IPS DF 6.9 (cell line): ENCODE measurements at regions not wholly inside any gene's neighbourhood (a gene's known extent, or its start where the extent isn't known, plus 50 kb on each side); places are given as distances from the start of the nearest gene placed in this dataset.

Source experiments
- DNase-seq: peaks from one replicate; pipeline ENCODE4 v3.0.0-alpha.2; 2013; ENCODE audit warnings: low read depth, low spot score
- H3K27ac ChIP-seq: one replicate; pipeline ENCODE4 v1.5.1; 2013; ENCODE audit warnings: low read length, control low read depth
- H3K27me3 ChIP-seq: 2 replicates; pipeline ENCODE4 v1.6.1; 2013; ENCODE audit warnings: mild to moderate bottlenecking, low read length; ENCODE audit not compliant: control insufficient read depth, insufficient read depth
- H3K36me3 ChIP-seq: 2 replicates; pipeline ENCODE4 v1.6.1; 2013; ENCODE audit warnings: low read length; ENCODE audit not compliant: control insufficient read depth, insufficient read depth
- H3K4me1 ChIP-seq: 2 replicates; pipeline ENCODE4 v1.6.1; 2013; ENCODE audit warnings: low read length; ENCODE audit not compliant: control insufficient read depth, insufficient read depth
- H3K4me3 ChIP-seq: 2 replicates; pipeline ENCODE4 v1.5.1; 2013; ENCODE audit warnings: mild to moderate bottlenecking, low read length
- H3K9me3 ChIP-seq: 2 replicates; pipeline ENCODE4 v1.6.1; 2013; ENCODE audit warnings: low read length, inconsistent platforms; ENCODE audit not compliant: control insufficient read depth, insufficient read depth
- WGBS: extraction: QIAGEN DNeasy Blood & Tissue Kit; methylation state at CpG from one replicate; pipeline ENCODE4 v1.1.7; 2013; ENCODE audit warnings: mixed read lengths, missing lambda C conversion rate; ENCODE audit not compliant: insufficient read length, insufficient coverage; 5-methylcytosine and 5-hydroxymethylcytosine counted together

- Histone ChIP-seq H3K9me3 (no peaks in the 10 kb centered on the region), H3K4me3 (no peak overlapping the region), H3K27me3 (no peaks in the 10 kb centered on the region), H3K36me3 (no peaks in the 10 kb centered on the region), H3K27ac (no peak overlapping the region), H3K4me1 (no peaks in the 10 kb centered on the region)
- no peak for DNase-seq
- no CpG with 5 or more reads among the region's 4 CpGs for WGBS
Observed at GRCh38 chr6:112697265-112697664, 350.1 kb downstream of the RFPL4B start.

- Histone ChIP-seq H3K4me1 (no peaks in the 10 kb centered on the region), H3K9me3 (no peaks in the 10 kb centered on the region), H3K4me3 (no peak overlapping the region), H3K27me3 (no peaks in the 10 kb centered on the region), H3K27ac (no peak overlapping the region), H3K36me3 (no peaks in the 10 kb centered on the region)
- WGBS, result 100% methylated on average over 1 of the region's 5 CpGs
- no peak for DNase-seq
Observed at GRCh38 chr6:112701201-112701600, 354.1 kb downstream of the RFPL4B start.

- Histone ChIP-seq H3K27me3 (no peaks in the 10 kb centered on the region), H3K36me3 (no peaks in the 10 kb centered on the region), H3K27ac (no peak overlapping the region), H3K4me1 (no peaks in the 10 kb centered on the region), H3K9me3 (no peaks in the 10 kb centered on the region), H3K4me3 (no peak overlapping the region)
- WGBS, result no CpG with 5 or more reads among the region's 2 CpGs
- no peak for DNase-seq
Observed at GRCh38 chr6:112710710-112711109, 363.6 kb downstream of the RFPL4B start.

- Histone ChIP-seq H3K4me1 (no peaks in the 10 kb centered on the region), H3K36me3 (no peaks in the 10 kb centered on the region), H3K4me3 (no peak overlapping the region), H3K9me3 (no peaks in the 10 kb centered on the region), H3K27me3 (no peaks in the 10 kb centered on the region), H3K27ac (no peak overlapping the region)
- WGBS, result no CpG with 5 or more reads among the region's 2 CpGs
- DNase-seq, result no peak
Observed at GRCh38 chr6:112713402-112713801, 366.3 kb downstream of the RFPL4B start.

GRCh38 chr6:112717401-112717800 is 370.3 kb downstream of the RFPL4B start:
- no peaks in the 10 kb centered on the region for H3K9me3 ChIP-seq
- no peaks in the 10 kb centered on the region for H3K36me3 ChIP-seq
- no peaks in the 10 kb centered on the region for H3K4me1 ChIP-seq
- H3K4me3 ChIP-seq, result no peak overlapping the region
- no CpG with 5 or more reads among the region's 3 CpGs for WGBS
- H3K27me3 ChIP-seq, result no peaks in the 10 kb centered on the region
- no peak for DNase-seq
- no peak overlapping the region for H3K27ac ChIP-seq

GRCh38 chr6:112717856-112718255 is 370.7 kb downstream of the RFPL4B start:
- WGBS, result no CpG with 5 or more reads among the region's 2 CpGs
- Histone ChIP-seq H3K36me3 (no peaks in the 10 kb centered on the region), H3K4me3 (no peak overlapping the region), H3K27me3 (no peaks in the 10 kb centered on the region), H3K9me3 (no peaks in the 10 kb centered on the region), H3K27ac (no peak overlapping the region), H3K4me1 (no peaks in the 10 kb centered on the region)
- DNase-seq, result no peak

GRCh38 chr6:112725541-112726085 is 378.5 kb downstream of the RFPL4B start:
- no peaks in the 10 kb centered on the region for H3K36me3 ChIP-seq
- no peaks in the 10 kb centered on the region for H3K9me3 ChIP-seq
- WGBS, result no CpG with 5 or more reads among the region's 6 CpGs
- no peaks in the 10 kb centered on the region for H3K4me1 ChIP-seq
- H3K27ac ChIP-seq, result no peak overlapping the region
- H3K4me3 ChIP-seq, result no peak overlapping the region
- DNase-seq, result no peak
- H3K27me3 ChIP-seq, result no peaks in the 10 kb centered on the region

- DNase-seq, result no peak
- no CpG with 5 or more reads among the region's 1 CpG for WGBS
- Histone ChIP-seq H3K27me3 (no peaks in the 10 kb centered on the region), H3K9me3 (no peaks in the 10 kb centered on the region), H3K4me1 (no peaks in the 10 kb centered on the region), H3K27ac (no peak overlapping the region), H3K4me3 (no peak overlapping the region), H3K36me3 (no peaks in the 10 kb centered on the region)
Observed at GRCh38 chr6:112735129-112735528, 388.0 kb downstream of the RFPL4B start.

GRCh38 chr6:112739766-112740165 is 392.6 kb downstream of the RFPL4B start:
- H3K4me3 ChIP-seq, result no peak overlapping the region
- no peaks in the 10 kb centered on the region for H3K27me3 ChIP-seq
- no peaks in the 10 kb centered on the region for H3K36me3 ChIP-seq
- H3K4me1 ChIP-seq, result no peaks in the 10 kb centered on the region
- no peaks in the 10 kb centered on the region for H3K9me3 ChIP-seq
- H3K27ac ChIP-seq, result no peak overlapping the region
- no peak for DNase-seq

- WGBS, result no CpG with 5 or more reads among the region's 1 CpG
- H3K36me3 ChIP-seq, result no peaks in the 10 kb centered on the region
- no peak overlapping the region for H3K27ac ChIP-seq
- peak; percentile 31 for DNase-seq
- H3K4me1 ChIP-seq, result no peaks in the 10 kb centered on the region
- no peaks in the 10 kb centered on the region for H3K27me3 ChIP-seq
- no peak overlapping the region for H3K4me3 ChIP-seq
- no peaks in the 10 kb centered on the region for H3K9me3 ChIP-seq
Observed at GRCh38 chr6:112743323-112743722, 396.2 kb downstream of the RFPL4B start.

- H3K4me3 ChIP-seq, result no peak overlapping the region
- no peaks in the 10 kb centered on the region for H3K36me3 ChIP-seq
- no peak for DNase-seq
- H3K9me3 ChIP-seq, result no peaks in the 10 kb centered on the region
- no peaks in the 10 kb centered on the region for H3K4me1 ChIP-seq
- H3K27me3 ChIP-seq, result no peaks in the 10 kb centered on the region
- WGBS, result no CpG with 5 or more reads among the region's 4 CpGs
- no peak overlapping the region for H3K27ac ChIP-seq
Observed at GRCh38 chr6:112744827-112745226, 397.7 kb downstream of the RFPL4B start.
